ENCODE measurements at regions not wholly inside any gene's neighbourhood (a gene's known extent, or its start where the extent isn't known, plus 50 kb on each side); places are given as distances from the start of the nearest gene placed in this dataset.

DNA sequence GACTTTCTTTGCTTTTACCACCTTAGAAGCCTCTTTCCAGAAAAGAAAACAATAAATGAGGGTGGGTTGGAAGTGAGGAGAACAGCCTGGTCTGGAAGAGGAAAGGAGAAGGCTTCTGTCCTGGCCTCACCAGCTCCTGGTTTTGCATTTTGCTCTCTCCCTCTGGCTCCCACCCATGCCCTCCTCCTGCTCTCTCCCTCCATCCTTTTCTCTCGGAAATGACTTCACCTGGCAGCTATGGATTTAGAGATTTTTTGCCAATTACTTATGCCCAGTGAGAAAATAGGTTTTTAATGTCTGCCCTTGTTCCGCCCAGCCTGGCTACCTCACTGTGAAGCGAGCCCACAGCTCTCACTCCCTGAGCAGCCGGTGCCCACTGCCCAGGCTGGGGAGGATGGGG, 77.9 kb upstream of the NTRK3 start:
- TF ChIP-seq ZNF274 (IDR thresholded peaks at IDR 0.05; ENCODE audit: low read depth, low read length) (no peak), YY1 (IDR thresholded peaks at IDR 0.05; ENCODE audit: insufficient read depth, insufficient read length) (no peak), SUZ12 (IDR thresholded peaks at IDR 0.05; ENCODE audit: extremely low read depth, insufficient read depth, insufficient read length) (no peak)
